IMR-90 (cell line): ENCODE measurements at regions not wholly inside any gene's neighbourhood (a gene's known extent, or its start where the extent isn't known, plus 50 kb on each side); places are given as distances from the start of the nearest gene placed in this dataset.

Experiments
- ATAC-seq: fragments of 200-7000 bp; cut with Tn5 transposase; 2 replicates; pipeline ENCODE4 v1.9.1; 2020; ENCODE audit warnings: low read depth, mild to moderate bottlenecking, moderate library complexity
- BruUV-seq: library from RNA; stranded (reverse); fragments of 400-500 nt; replicated peaks from 2 replicates; lab custom pipeline; 2021; lab: Mats Ljungman, UMichigan
- CTCF ChIA-PET: fragments of 300-600 bp; formaldehyde crosslinking; extraction: SDS; loops from one replicate; lab custom pipeline; 2021; ENCODE audit warnings: antibody characterized with exemption; lab: Yijun Ruan, JAX
- POLR2A ChIA-PET: fragments of 300-600 bp; sonication (Branson Sonifier 250); formaldehyde crosslinking; loops from one replicate; lab custom pipeline; 2022; ENCODE audit warnings: antibody characterized with exemption; ENCODE audit not compliant: unreplicated experiment; lab: Charles Lee
- DNase-seq: peaks from one replicate; pipeline ENCODE4 v3.0.0; 2013
- H2AFZ ChIP-seq: replicated peaks from 2 replicates; pipeline ENCODE3; 2013; ENCODE audit warnings: low read length, mild to moderate bottlenecking; ENCODE audit not compliant: poor library complexity
- H2AK5ac ChIP-seq: 2 replicates; pipeline ENCODE4 v1.6.1; 2013; ENCODE audit warnings: low read depth, low read length, inconsistent platforms
- H2AK9ac ChIP-seq: replicated peaks from 2 replicates; pipeline ENCODE3; 2013; ENCODE audit warnings: mild to moderate bottlenecking, low read depth, low read length, moderate library complexity; ENCODE audit not compliant: poor library complexity
- H2BK120ac ChIP-seq: 2 replicates; pipeline ENCODE4 v1.6.1; 2013; ENCODE audit warnings: low read depth, low read length, inconsistent platforms
- H2BK15ac ChIP-seq: 3 replicates; pipeline ENCODE4 v1.6.1; 2013; ENCODE audit warnings: low read depth, low read length, inconsistent platforms
- H2BK20ac ChIP-seq: 2 replicates; pipeline ENCODE4 v1.6.1; 2013; ENCODE audit warnings: low read depth, mild to moderate bottlenecking, inconsistent platforms, low read length, moderate library complexity
- H2BK5ac ChIP-seq: 2 replicates; pipeline ENCODE4 v1.6.1; 2013; ENCODE audit warnings: mild to moderate bottlenecking, low read depth, low read length, inconsistent platforms; ENCODE audit not compliant: poor library complexity, severe bottlenecking
- H3K14ac ChIP-seq: replicated peaks from 2 replicates; pipeline ENCODE4 v1.6.1; 2013; ENCODE audit warnings: low read depth, low read length, inconsistent platforms
- H3K18ac ChIP-seq: 2 replicates; pipeline ENCODE4 v1.6.1; 2013; ENCODE audit warnings: low read depth, low read length, control low read depth
- H3K23ac ChIP-seq: 2 replicates; pipeline ENCODE4 v1.6.1; 2013; ENCODE audit warnings: low read depth, low read length, inconsistent platforms
- H3K27ac ChIP-seq: 2 replicates; pipeline ENCODE4 v1.5.1; 2013; ENCODE audit warnings: mild to moderate bottlenecking, control low read depth, low read length; ENCODE audit not compliant: insufficient read depth
- H3K27me3 ChIP-seq: 2 replicates; pipeline ENCODE4 v1.6.1; 2013; ENCODE audit warnings: low read length; ENCODE audit not compliant: control insufficient read depth, insufficient read depth
- H3K36me3 ChIP-seq: 2 replicates; pipeline ENCODE4 v1.6.1; 2013; ENCODE audit warnings: low read length, mixed read lengths; ENCODE audit not compliant: control insufficient read depth, insufficient read depth
- H3K4ac ChIP-seq: 2 replicates; pipeline ENCODE4 v1.6.1; 2013; ENCODE audit warnings: low read depth, low read length, inconsistent platforms
- H3K4me1 ChIP-seq: 2 replicates; pipeline ENCODE4 v1.6.1; 2013; ENCODE audit warnings: low read length, mixed read lengths; ENCODE audit not compliant: control insufficient read depth, insufficient read depth
- H3K4me2 ChIP-seq: 2 replicates; pipeline ENCODE4 v1.6.1; 2013; ENCODE audit warnings: low read depth, mild to moderate bottlenecking, control low read depth, low read length, moderate library complexity
- H3K4me3 ChIP-seq: 2 replicates; pipeline ENCODE4 v1.5.1; 2013; ENCODE audit warnings: low read depth, mild to moderate bottlenecking, control low read depth, low read length, moderate library complexity; ENCODE audit not compliant: insufficient read depth
- H3K56ac ChIP-seq: 2 replicates; pipeline ENCODE4 v1.6.1; 2013; ENCODE audit warnings: low read length, inconsistent platforms; ENCODE audit not compliant: insufficient read depth; ENCODE audit errors: extremely low read depth
- H3K79me1 ChIP-seq, 2 experiments: 2 replicates each; pipeline ENCODE4 v1.6.1; 2013; ENCODE audit warnings: low read length in 2 of 2, inconsistent platforms in 1 of 2, low read depth in 1 of 2
- H3K9ac ChIP-seq: 2 replicates; pipeline ENCODE4 v1.6.1; 2013; ENCODE audit warnings: low read depth, low read length, control low read depth
- H3K9me1 ChIP-seq: 2 replicates; pipeline ENCODE4 v1.6.1; 2013; ENCODE audit warnings: low read length, inconsistent platforms; ENCODE audit not compliant: insufficient read depth
- H3K9me3 ChIP-seq: 2 replicates; pipeline ENCODE4 v1.6.1; 2013; ENCODE audit warnings: low read length; ENCODE audit not compliant: control insufficient read depth, insufficient read depth
- H4K20me1 ChIP-seq: 2 replicates; pipeline ENCODE4 v1.6.1; 2013; ENCODE audit warnings: low read length, inconsistent platforms; ENCODE audit not compliant: insufficient read depth
- H4K5ac ChIP-seq: 2 replicates; pipeline ENCODE4 v1.6.1; 2013; ENCODE audit warnings: mild to moderate bottlenecking, low read depth, low read length, control low read depth
- H4K8ac ChIP-seq, 2 experiments: 2 replicates each; pipeline ENCODE4 v1.6.1; 2013; ENCODE audit warnings: low read depth in 2 of 2, low read length in 2 of 2, control low read depth in 1 of 2, inconsistent platforms in 1 of 2
- H4K91ac ChIP-seq: 2 replicates; pipeline ENCODE4 v1.6.1; 2013; ENCODE audit warnings: low read depth, low read length, inconsistent platforms; ENCODE audit not compliant: insufficient read depth
- CEBPB ChIP-seq: IDR thresholded peaks from 2 replicates; pipeline ENCODE4 v1.6.1; 2012; ENCODE audit warnings: low read depth, low read length, improper control_type of control experiment
- MAFK ChIP-seq: IDR thresholded peaks from 2 replicates; pipeline ENCODE4 v1.6.1; 2012; ENCODE audit warnings: low read depth, low read length, improper control_type of control experiment
- MXI1 ChIP-seq: IDR thresholded peaks from 2 replicates; pipeline ENCODE4 v1.6.1; 2012; ENCODE audit warnings: low read depth, mild to moderate bottlenecking, low read length, moderate library complexity, borderline replicate concordance
- RCOR1 ChIP-seq: IDR thresholded peaks from 2 replicates; pipeline ENCODE4 v1.6.1; 2012; ENCODE audit warnings: mild to moderate bottlenecking, low read length, improper control_type of control experiment; ENCODE audit not compliant: insufficient replicate concordance
- WGBS, 2 experiments: methylation state at CpG; one replicate each; pipeline versions ENCODE4 v1.1.5 to v1.1.7; 2013; ENCODE audit warnings: missing lambda C conversion rate in 2 of 2; ENCODE audit not compliant: insufficient read length in 1 of 2; ENCODE audit errors: extremely low coverage in 2 of 2; 5-methylcytosine and 5-hydroxymethylcytosine counted together
- dilution Hi-C: fragments of 300-500 bp; cut with HindIII; formaldehyde crosslinking; loops from one replicate; pipeline ENCODE4 v1.14.3; 2018; ENCODE audit warnings: low sequenced_read_pairs; ENCODE audit not compliant: unreplicated experiment
- in situ Hi-C: fragments of 300-500 bp; cut with MboI; formaldehyde crosslinking; loops from 3 replicates; pipeline ENCODE4 v1.14.3; 2019; ENCODE audit warnings: low sequenced_read_pairs, inconsistent platforms, mixed read lengths
- intact Hi-C: fragments of 100-400 bp; cut with micrococcal nuclease; formaldehyde crosslinking; loops from 2 replicates; pipeline ENCODE4 v1.10.0; 2022

GRCh38 chr2:182553483-182553882 lies 126.6 kb upstream of the PDE1A start:
- intact Hi-C loops (no loop called here), dilution Hi-C loops (no loop called here), in situ Hi-C loops (no loop called here)
- H4K20me1 ChIP-seq, result no peaks in the 10 kb centered on the region
- H3K9ac ChIP-seq, result no peak overlapping the region
- no peaks in the 10 kb centered on the region for H3K36me3 ChIP-seq
- no peak overlapping the region for H2AK5ac ChIP-seq
- no peak overlapping the region for H3K4me2 ChIP-seq
- no CpG with 5 or more reads among the region's 2 CpGs for WGBS, 2 experiments
- BruUV-seq, result no TSS peak
- ChIA-PET POLR2A (no interaction called here), CTCF (no interaction called here)
- no peak overlapping the region for H2BK15ac ChIP-seq
- H2BK120ac ChIP-seq, result no peak overlapping the region
- H4K5ac ChIP-seq, result no peak overlapping the region
- no peak overlapping the region for H3K4ac ChIP-seq
- no peaks in the 10 kb centered on the region for H3K27me3 ChIP-seq
- no peak overlapping the region for H3K27ac ChIP-seq
- H2AFZ ChIP-seq, result no peak overlapping the region
- no peak overlapping the region for H4K8ac ChIP-seq
- DNase-seq, result no peak
- H2AK9ac ChIP-seq, result no peak overlapping the region
- no peak for ATAC-seq
- no peak overlapping the region for H3K56ac ChIP-seq
- no peaks in the 10 kb centered on the region for H3K9me3 ChIP-seq
- no peaks in the 10 kb centered on the region for H3K9me1 ChIP-seq
- no peak overlapping the region for H3K23ac ChIP-seq
- no peak overlapping the region for H4K91ac ChIP-seq
- H3K18ac ChIP-seq, result no peak overlapping the region
- no peak overlapping the region for H3K14ac ChIP-seq
- H3K4me1 ChIP-seq, result no peaks in the 10 kb centered on the region
- TF ChIP-seq MAFK (no peak), RCOR1 (no peak), MXI1 (no peak), CEBPB (no peak)
- H2BK20ac ChIP-seq, result no peak overlapping the region
- no peak overlapping the region for H3K4me3 ChIP-seq
- H3K79me1 ChIP-seq, result no peaks in the 10 kb centered on the region
- H2BK5ac ChIP-seq, result no peak overlapping the region
